Right lobe of liver (tissue), 4 donors: ENCODE measurements at regions not wholly inside any gene's neighbourhood (a gene's known extent, or its start where the extent isn't known, plus 50 kb on each side); places are given as distances from the start of the nearest gene placed in this dataset.

Source experiments
- POLR2A ChIP-seq: fragments of 450-650 bp; IDR thresholded peaks from one replicate; pipeline ENCODE4 v1.6.1; 2017; ENCODE audit warnings: antibody characterized with exemption, mild to moderate bottlenecking
- TF ChIP-seq, protein P1 (sequence below), 4 donors: fragments of 200-600 bp in 3 of 4; fragments of 450-650 bp in 1 of 4; IDR thresholded peaks; one replicate each; pipeline versions ENCODE4 v1.5.1 to v1.8.0; 2016 to 2022; ENCODE audit warnings: antibody characterized with exemption in 4 of 4, mild to moderate bottlenecking in 2 of 4
- donor health status: DM: no; HTN: no; CAD: no.
- donor health status: DM: no; HTN: no; CAD: no.
- donor health status: DM: no; HTN: yes; CAD: no.

GRCh38 chr10:29784175-29784773, 149.5 kb upstream of the SVIL start:
- TF ChIP-seq, protein P1, sequence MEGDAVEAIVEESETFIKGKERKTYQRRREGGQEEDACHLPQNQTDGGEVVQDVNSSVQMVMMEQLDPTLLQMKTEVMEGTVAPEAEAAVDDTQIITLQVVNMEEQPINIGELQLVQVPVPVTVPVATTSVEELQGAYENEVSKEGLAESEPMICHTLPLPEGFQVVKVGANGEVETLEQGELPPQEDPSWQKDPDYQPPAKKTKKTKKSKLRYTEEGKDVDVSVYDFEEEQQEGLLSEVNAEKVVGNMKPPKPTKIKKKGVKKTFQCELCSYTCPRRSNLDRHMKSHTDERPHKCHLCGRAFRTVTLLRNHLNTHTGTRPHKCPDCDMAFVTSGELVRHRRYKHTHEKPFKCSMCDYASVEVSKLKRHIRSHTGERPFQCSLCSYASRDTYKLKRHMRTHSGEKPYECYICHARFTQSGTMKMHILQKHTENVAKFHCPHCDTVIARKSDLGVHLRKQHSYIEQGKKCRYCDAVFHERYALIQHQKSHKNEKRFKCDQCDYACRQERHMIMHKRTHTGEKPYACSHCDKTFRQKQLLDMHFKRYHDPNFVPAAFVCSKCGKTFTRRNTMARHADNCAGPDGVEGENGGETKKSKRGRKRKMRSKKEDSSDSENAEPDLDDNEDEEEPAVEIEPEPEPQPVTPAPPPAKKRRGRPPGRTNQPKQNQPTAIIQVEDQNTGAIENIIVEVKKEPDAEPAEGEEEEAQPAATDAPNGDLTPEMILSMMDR (IDR thresholded peaks at IDR 0.05) = no peak
- no peak for TF ChIP-seq POLR2A
